ENCODE measurements at regions not wholly inside any gene's neighbourhood (a gene's known extent, or its start where the extent isn't known, plus 50 kb on each side); places are given as distances from the start of the nearest gene placed in this dataset.

GRCh38 chr2:104240984-104241383, 612.9 kb upstream of the POU3F3 start:
- H3K27ac ChIP-seq (ENCODE audit: insufficient read depth, low read length): no peak overlapping the region
- no peaks in the 10 kb centered on the region for H4K20me1 ChIP-seq (ENCODE audit: control insufficient read depth, extremely low read depth, insufficient read depth, low read length)
- H3K27me3 ChIP-seq (ENCODE audit: control insufficient read depth, insufficient read depth, low read length): no peaks in the 10 kb centered on the region
- no peak for TF ChIP-seq CTCF (conservative IDR thresholded peaks at IDR 0.05 in 1 of 2, IDR thresholded peaks at IDR 0.05 in 1 of 2; ENCODE audit: low read depth in 1 of 2, low read length in 2 of 2)
- no peak for TF ChIP-seq EZH2 (IDR thresholded peaks at IDR 0.05; ENCODE audit: low read length, missing control alignments)
- no peaks in the 10 kb centered on the region for H3K79me2 ChIP-seq (ENCODE audit: control insufficient read depth, insufficient read depth, low read length)
- no peak overlapping the region for H2AFZ ChIP-seq (ENCODE audit: low read length)
- H3K4me3 ChIP-seq (replicated peaks in 1 of 4; ENCODE audit: control extremely low read depth in 1 of 4, insufficient read depth in 1 of 4, low read depth in 3 of 4, low read length in 4 of 4): no peak overlapping the region
- no peak for DNase-seq (ENCODE audit: low read depth in 2 of 2)
- no peak overlapping the region for H3K4me2 ChIP-seq (ENCODE audit: extremely low read depth, insufficient read depth, low read length)
- H3K4me1 ChIP-seq (ENCODE audit: control insufficient read depth, extremely low read depth, insufficient read depth, low read length): no peaks in the 10 kb centered on the region
- H3K9me3 ChIP-seq (ENCODE audit: control insufficient read depth, insufficient read depth, low read depth, low read length): no peaks in the 10 kb centered on the region
- no peaks in the 10 kb centered on the region for H3K36me3 ChIP-seq (ENCODE audit: control insufficient read depth, insufficient read depth, low read length)
- H3K9ac ChIP-seq (ENCODE audit: insufficient read depth, low read length): no peak overlapping the region

- no peak for DNase-seq (ENCODE audit: low read depth in 2 of 2)
- Histone ChIP-seq H3K79me2 (ENCODE audit: control insufficient read depth, insufficient read depth, low read length) (no peaks in the 10 kb centered on the region), H3K4me3 (replicated peaks in 1 of 4; ENCODE audit: control extremely low read depth in 1 of 4, insufficient read depth in 1 of 4, low read depth in 3 of 4, low read length in 4 of 4) (no peak overlapping the region), H3K36me3 (ENCODE audit: control insufficient read depth, insufficient read depth, low read length) (no peaks in the 10 kb centered on the region), H3K9ac (ENCODE audit: insufficient read depth, low read length) (no peak overlapping the region), H3K9me3 (ENCODE audit: control insufficient read depth, insufficient read depth, low read depth, low read length) (no peaks in the 10 kb centered on the region), H4K20me1 (ENCODE audit: control insufficient read depth, extremely low read depth, insufficient read depth, low read length) (no peaks in the 10 kb centered on the region), H2AFZ (ENCODE audit: low read length) (no peak overlapping the region), H3K4me2 (ENCODE audit: extremely low read depth, insufficient read depth, low read length) (no peak overlapping the region), H3K27me3 (ENCODE audit: control insufficient read depth, insufficient read depth, low read length) (no peaks in the 10 kb centered on the region), H3K4me1 (ENCODE audit: control insufficient read depth, extremely low read depth, insufficient read depth, low read length) (no peaks in the 10 kb centered on the region), H3K27ac (ENCODE audit: insufficient read depth, low read length) (no peak overlapping the region)
- no peak for TF ChIP-seq CTCF (conservative IDR thresholded peaks at IDR 0.05 in 1 of 2, IDR thresholded peaks at IDR 0.05 in 1 of 2; ENCODE audit: low read depth in 1 of 2, low read length in 2 of 2)
- no peak for TF ChIP-seq EZH2 (IDR thresholded peaks at IDR 0.05; ENCODE audit: low read length, missing control alignments)
These were observed 604.3 kb upstream of the POU3F3 start for GRCh38 chr2:104249629-104250028.

- H4K20me1 ChIP-seq (ENCODE audit: control insufficient read depth, extremely low read depth, insufficient read depth, low read length): no peaks in the 10 kb centered on the region
- TF ChIP-seq EZH2 (IDR thresholded peaks at IDR 0.05; ENCODE audit: low read length, missing control alignments) (no peak), CTCF (conservative IDR thresholded peaks at IDR 0.05 in 1 of 2, IDR thresholded peaks at IDR 0.05 in 1 of 2; ENCODE audit: low read depth in 1 of 2, low read length in 2 of 2) (no peak)
These were observed 603.3 kb upstream of the POU3F3 start for GRCh38 chr2:104250635-104251034.

More at GRCh38 chr2:104250635-104251034, 603.3 kb upstream of the POU3F3 start:
- no peaks in the 10 kb centered on the region for H3K4me1 ChIP-seq (ENCODE audit: control insufficient read depth, extremely low read depth, insufficient read depth, low read length)
- H3K36me3 ChIP-seq (ENCODE audit: control insufficient read depth, insufficient read depth, low read length): no peaks in the 10 kb centered on the region
- H3K4me2 ChIP-seq (ENCODE audit: extremely low read depth, insufficient read depth, low read length): no peak overlapping the region
- no peak overlapping the region for H3K27ac ChIP-seq (ENCODE audit: insufficient read depth, low read length)
- no peak overlapping the region for H3K9ac ChIP-seq (ENCODE audit: insufficient read depth, low read length)
- no peaks in the 10 kb centered on the region for H3K27me3 ChIP-seq (ENCODE audit: control insufficient read depth, insufficient read depth, low read length)
- DNase-seq (ENCODE audit: low read depth in 2 of 2): no peak
- no peak overlapping the region for H3K4me3 ChIP-seq (replicated peaks in 1 of 4; ENCODE audit: control extremely low read depth in 1 of 4, insufficient read depth in 1 of 4, low read depth in 3 of 4, low read length in 4 of 4)
- no peaks in the 10 kb centered on the region for H3K9me3 ChIP-seq (ENCODE audit: control insufficient read depth, insufficient read depth, low read depth, low read length)
- no peaks in the 10 kb centered on the region for H3K79me2 ChIP-seq (ENCODE audit: control insufficient read depth, insufficient read depth, low read length)
- H2AFZ ChIP-seq (ENCODE audit: low read length): no peak overlapping the region

Measured in fibroblast of lung (primary cell).